ENCODE measurements at regions not wholly inside any gene's neighbourhood (a gene's known extent, or its start where the extent isn't known, plus 50 kb on each side); places are given as distances from the start of the nearest gene placed in this dataset.

DNA sequence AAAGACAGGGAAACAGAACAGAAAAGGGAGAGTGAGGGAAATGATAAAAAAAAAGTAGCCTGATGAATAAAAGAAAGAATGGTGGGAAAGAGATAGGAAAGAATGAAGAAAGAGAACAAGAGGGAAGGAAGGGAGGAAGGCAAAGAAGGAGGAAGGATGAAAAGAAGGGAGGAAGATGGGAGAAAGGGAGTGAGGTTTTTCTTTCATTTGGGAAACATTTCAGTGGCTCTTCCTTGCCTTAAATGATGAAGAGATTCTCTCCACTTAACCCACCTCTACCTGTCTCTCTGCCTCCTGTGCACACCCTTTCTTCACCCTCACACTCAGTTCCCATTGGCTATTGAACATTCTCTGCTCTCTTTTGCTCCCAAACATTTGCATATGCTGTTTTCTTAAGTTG lies 222.1 kb upstream of the DEFB112 start:
- DNase-seq: no peak
- Histone ChIP-seq H3K27me3 (ENCODE audit: control insufficient read depth, insufficient read depth, low read length) (no peaks in the 10 kb centered on the region), H3K4me1 (ENCODE audit: control insufficient read depth, insufficient read depth, low read length) (no peaks in the 10 kb centered on the region), H3K9me3 (ENCODE audit: control insufficient read depth, low read depth, low read length) (no peaks in the 10 kb centered on the region), H3K36me3 (ENCODE audit: control insufficient read depth, insufficient read depth, low read length) (no peaks in the 10 kb centered on the region), H3K4me3 (ENCODE audit: low read length) (no peak overlapping the region), H3K27ac (ENCODE audit: low read length) (no peak overlapping the region)

DNA sequence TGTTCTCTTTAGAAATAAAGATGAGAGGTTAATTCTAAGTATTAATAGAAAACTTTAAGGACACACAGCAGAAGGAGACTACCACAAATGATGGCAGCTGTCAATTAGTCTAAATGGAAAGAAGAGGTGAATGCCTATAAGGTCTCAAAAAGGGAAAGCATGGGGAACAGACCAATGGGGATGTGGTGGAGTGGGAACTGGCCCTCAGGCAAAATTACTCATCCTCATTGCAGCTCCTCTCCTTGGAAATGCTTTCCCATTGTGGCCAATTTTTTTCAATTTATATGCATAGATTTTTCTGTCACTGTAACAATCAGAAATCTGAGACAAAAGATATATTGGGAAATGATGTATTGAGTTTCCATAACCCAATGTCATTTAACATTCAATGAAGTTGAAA lies 222.9 kb upstream of the DEFB112 start:
- Histone ChIP-seq H3K27ac (ENCODE audit: low read length) (no peak overlapping the region), H3K4me3 (ENCODE audit: low read length) (no peak overlapping the region), H3K4me1 (ENCODE audit: control insufficient read depth, insufficient read depth, low read length) (no peaks in the 10 kb centered on the region), H3K27me3 (ENCODE audit: control insufficient read depth, insufficient read depth, low read length) (no peaks in the 10 kb centered on the region), H3K9me3 (ENCODE audit: control insufficient read depth, low read depth, low read length) (no peaks in the 10 kb centered on the region), H3K36me3 (ENCODE audit: control insufficient read depth, insufficient read depth, low read length) (no peaks in the 10 kb centered on the region)
- no peak for DNase-seq

- no peak for DNase-seq
- H3K27ac ChIP-seq (ENCODE audit: low read length): no peak overlapping the region
- no peak overlapping the region for H3K4me3 ChIP-seq (ENCODE audit: low read length)
- no peaks in the 10 kb centered on the region for H3K4me1 ChIP-seq (ENCODE audit: control insufficient read depth, insufficient read depth, low read length)
- no peaks in the 10 kb centered on the region for H3K9me3 ChIP-seq (ENCODE audit: control insufficient read depth, low read depth, low read length)
- H3K27me3 ChIP-seq (ENCODE audit: control insufficient read depth, insufficient read depth, low read length): no peaks in the 10 kb centered on the region
- no peaks in the 10 kb centered on the region for H3K36me3 ChIP-seq (ENCODE audit: control insufficient read depth, insufficient read depth, low read length)
- WGBS (ENCODE audit: insufficient coverage, low lambda C conversion rate): 91% methylated on average over 4 of the region's 5 CpGs
These were observed 227.1 kb upstream of the DEFB112 start for GRCh38 chr6:50276771-50277261.

GRCh38 chr6:50277774-50278173 lies 228.0 kb upstream of the DEFB112 start:
- no peaks in the 10 kb centered on the region for H3K4me1 ChIP-seq (ENCODE audit: control insufficient read depth, insufficient read depth, low read length)
- H3K36me3 ChIP-seq (ENCODE audit: control insufficient read depth, insufficient read depth, low read length): no peaks in the 10 kb centered on the region
- no peaks in the 10 kb centered on the region for H3K27me3 ChIP-seq (ENCODE audit: control insufficient read depth, insufficient read depth, low read length)
- H3K9me3 ChIP-seq (ENCODE audit: control insufficient read depth, low read depth, low read length): no peaks in the 10 kb centered on the region
- no CpG with 5 or more reads among the region's 2 CpGs for WGBS (ENCODE audit: insufficient coverage, low lambda C conversion rate)
- no peak overlapping the region for H3K27ac ChIP-seq (ENCODE audit: low read length)
- no peak overlapping the region for H3K4me3 ChIP-seq (ENCODE audit: low read length)
- DNase-seq: no peak

DNA sequence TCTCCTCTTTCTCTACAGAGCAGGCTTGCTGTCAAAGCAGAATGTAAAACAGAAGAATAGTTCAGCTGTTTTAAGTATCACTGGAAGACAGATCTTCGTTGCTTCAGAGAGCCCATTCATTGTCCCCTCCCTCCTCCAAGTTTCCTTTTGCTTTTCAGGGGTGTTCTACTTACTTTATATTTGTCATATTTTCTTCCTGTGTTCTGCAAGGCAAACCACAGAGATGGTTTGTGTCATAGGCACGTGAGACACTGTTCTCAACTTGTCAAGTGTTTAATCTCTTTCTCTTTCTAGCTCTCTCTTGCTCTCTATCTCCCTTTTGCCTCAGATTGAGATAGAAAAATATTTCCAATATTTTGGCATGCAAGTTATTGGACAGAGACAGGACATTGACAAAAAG lies 228.9 kb upstream of the DEFB112 start:
- Histone ChIP-seq H3K9me3 (ENCODE audit: control insufficient read depth, low read depth, low read length) (no peaks in the 10 kb centered on the region), H3K36me3 (ENCODE audit: control insufficient read depth, insufficient read depth, low read length) (no peaks in the 10 kb centered on the region), H3K27me3 (ENCODE audit: control insufficient read depth, insufficient read depth, low read length) (no peaks in the 10 kb centered on the region), H3K4me1 (ENCODE audit: control insufficient read depth, insufficient read depth, low read length) (no peaks in the 10 kb centered on the region), H3K4me3 (ENCODE audit: low read length) (no peak overlapping the region), H3K27ac (ENCODE audit: low read length) (no peak overlapping the region)
- 80% methylated on average over 1 of the region's 2 CpGs for WGBS (ENCODE audit: insufficient coverage, low lambda C conversion rate)
- no peak for DNase-seq

GRCh38 chr6:50285735-50286134 lies 236.0 kb upstream of the DEFB112 start:
- no peaks in the 10 kb centered on the region for H3K4me1 ChIP-seq (ENCODE audit: control insufficient read depth, insufficient read depth, low read length)
- H3K27ac ChIP-seq (ENCODE audit: low read length): no peak overlapping the region
- no peak for DNase-seq
- H3K9me3 ChIP-seq (ENCODE audit: control insufficient read depth, low read depth, low read length): no peaks in the 10 kb centered on the region
- H3K27me3 ChIP-seq (ENCODE audit: control insufficient read depth, insufficient read depth, low read length): no peaks in the 10 kb centered on the region
- WGBS (ENCODE audit: insufficient coverage, low lambda C conversion rate): no CpG with 5 or more reads among the region's 2 CpGs
- no peak overlapping the region for H3K4me3 ChIP-seq (ENCODE audit: low read length)
- no peaks in the 10 kb centered on the region for H3K36me3 ChIP-seq (ENCODE audit: control insufficient read depth, insufficient read depth, low read length)

DNA sequence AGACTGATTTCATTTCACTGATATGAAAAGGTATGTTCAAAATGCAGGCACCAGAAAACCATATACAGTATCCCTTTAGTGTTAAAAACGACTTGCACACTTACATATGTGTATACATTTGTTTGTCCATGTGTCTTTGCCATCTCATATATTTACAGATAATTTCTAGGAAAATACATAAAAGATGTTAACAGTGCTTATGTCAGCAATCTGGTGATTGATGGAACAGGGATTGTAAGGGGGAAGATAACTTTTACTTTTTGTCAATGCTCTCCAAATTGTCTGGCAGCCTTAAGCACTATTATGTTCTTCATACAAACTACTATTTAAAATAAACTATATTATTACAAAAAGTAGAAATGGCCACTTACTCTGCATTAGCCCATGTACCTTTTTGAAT lies 238.5 kb upstream of the DEFB112 start:
- no peak overlapping the region for H3K4me3 ChIP-seq (ENCODE audit: low read length)
- no peaks in the 10 kb centered on the region for H3K4me1 ChIP-seq (ENCODE audit: control insufficient read depth, insufficient read depth, low read length)
- no peak overlapping the region for H3K27ac ChIP-seq (ENCODE audit: low read length)
- no peaks in the 10 kb centered on the region for H3K36me3 ChIP-seq (ENCODE audit: control insufficient read depth, insufficient read depth, low read length)
- WGBS (ENCODE audit: insufficient coverage, low lambda C conversion rate): 40% methylated on average over 1 of the region's 1 CpG
- no peaks in the 10 kb centered on the region for H3K27me3 ChIP-seq (ENCODE audit: control insufficient read depth, insufficient read depth, low read length)
- no peak for DNase-seq
- no peaks in the 10 kb centered on the region for H3K9me3 ChIP-seq (ENCODE audit: control insufficient read depth, low read depth, low read length)

DNA sequence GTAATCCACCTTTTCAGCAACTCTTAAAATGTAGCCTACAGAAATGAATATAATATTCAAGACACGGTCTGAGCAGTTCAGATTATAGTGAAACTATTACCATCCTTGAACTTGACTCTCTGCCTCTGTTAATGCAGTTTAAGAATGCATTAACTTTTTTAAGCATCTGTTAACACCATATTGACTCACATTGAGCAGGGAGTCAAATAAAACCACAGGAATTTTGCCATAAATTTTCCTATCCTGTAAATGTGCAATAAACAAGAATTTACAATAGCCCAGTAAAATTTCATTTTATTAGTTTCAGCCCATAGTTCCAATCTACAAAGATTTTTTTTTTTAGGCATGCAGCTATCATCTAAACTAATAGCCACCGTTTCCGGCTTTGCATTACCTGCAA lies 239.2 kb upstream of the DEFB112 start:
- no peaks in the 10 kb centered on the region for H3K27me3 ChIP-seq (ENCODE audit: control insufficient read depth, insufficient read depth, low read length)
- H3K9me3 ChIP-seq (ENCODE audit: control insufficient read depth, low read depth, low read length): no peaks in the 10 kb centered on the region
- H3K4me1 ChIP-seq (ENCODE audit: control insufficient read depth, insufficient read depth, low read length): no peaks in the 10 kb centered on the region
- no peak overlapping the region for H3K4me3 ChIP-seq (ENCODE audit: low read length)
- DNase-seq: no peak
- 75% methylated on average over 2 of the region's 3 CpGs for WGBS (ENCODE audit: insufficient coverage, low lambda C conversion rate)
- no peak overlapping the region for H3K27ac ChIP-seq (ENCODE audit: low read length)
- H3K36me3 ChIP-seq (ENCODE audit: control insufficient read depth, insufficient read depth, low read length): no peaks in the 10 kb centered on the region

GRCh38 chr6:50289366-50289765 lies 239.6 kb upstream of the DEFB112 start:
- Histone ChIP-seq H3K9me3 (ENCODE audit: control insufficient read depth, low read depth, low read length) (no peaks in the 10 kb centered on the region), H3K4me3 (ENCODE audit: low read length) (no peak overlapping the region), H3K27me3 (ENCODE audit: control insufficient read depth, insufficient read depth, low read length) (no peaks in the 10 kb centered on the region), H3K27ac (ENCODE audit: low read length) (no peak overlapping the region), H3K36me3 (ENCODE audit: control insufficient read depth, insufficient read depth, low read length) (no peaks in the 10 kb centered on the region), H3K4me1 (ENCODE audit: control insufficient read depth, insufficient read depth, low read length) (no peaks in the 10 kb centered on the region)
- no CpG with 5 or more reads among the region's 1 CpG for WGBS (ENCODE audit: insufficient coverage, low lambda C conversion rate)
- DNase-seq: no peak

DNA sequence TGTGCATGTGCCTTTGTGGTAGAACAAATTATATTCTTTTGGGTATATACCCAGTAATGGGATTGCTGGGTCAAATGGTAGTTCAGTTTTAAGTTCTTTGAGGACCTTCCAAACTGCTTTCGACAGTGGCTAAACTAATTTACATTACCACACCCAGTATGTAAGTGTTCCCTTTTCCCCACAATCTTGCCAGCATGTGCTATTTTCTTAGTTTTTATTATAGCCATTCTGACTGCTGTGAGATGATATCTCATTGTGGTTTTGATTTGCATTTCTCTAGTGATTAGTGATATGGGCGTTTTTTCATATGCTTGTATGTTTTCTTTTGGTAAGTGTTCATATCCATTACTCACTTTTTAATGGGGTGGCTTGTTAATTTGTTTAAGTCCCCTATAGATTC lies 251.6 kb upstream of the DEFB112 start:
- H3K4me1 ChIP-seq (ENCODE audit: control insufficient read depth, insufficient read depth, low read length): no peaks in the 10 kb centered on the region
- no peaks in the 10 kb centered on the region for H3K27me3 ChIP-seq (ENCODE audit: control insufficient read depth, insufficient read depth, low read length)
- H3K27ac ChIP-seq (ENCODE audit: low read length): no peak overlapping the region
- no peaks in the 10 kb centered on the region for H3K9me3 ChIP-seq (ENCODE audit: control insufficient read depth, low read depth, low read length)
- H3K36me3 ChIP-seq (ENCODE audit: control insufficient read depth, insufficient read depth, low read length): no peaks in the 10 kb centered on the region
- 88% methylated on average over 1 of the region's 2 CpGs for WGBS (ENCODE audit: insufficient coverage, low lambda C conversion rate)
- DNase-seq: no peak
- no peak overlapping the region for H3K4me3 ChIP-seq (ENCODE audit: low read length)

DNA sequence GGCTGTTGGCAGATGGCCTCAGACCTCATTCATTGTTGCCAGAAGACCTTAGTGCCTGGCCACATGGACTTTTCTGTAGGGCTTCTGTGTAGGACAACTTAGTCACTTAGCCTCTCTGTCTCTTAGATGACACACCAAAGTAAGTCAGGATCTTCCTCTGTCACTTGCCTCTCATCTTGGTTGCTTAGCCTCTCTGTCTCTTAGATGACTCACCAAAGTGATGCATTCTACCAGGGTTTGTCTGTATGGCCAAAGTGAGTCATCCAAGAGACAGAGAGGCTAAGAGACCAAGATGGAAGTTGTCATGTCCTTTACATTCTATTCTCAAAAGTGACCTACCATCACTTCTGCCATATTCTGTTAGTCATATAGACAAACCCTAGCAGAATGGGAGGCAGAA lies 255.9 kb upstream of the DEFB112 start:
- no peaks in the 10 kb centered on the region for H3K4me1 ChIP-seq (ENCODE audit: control insufficient read depth, insufficient read depth, low read length)
- no peaks in the 10 kb centered on the region for H3K36me3 ChIP-seq (ENCODE audit: control insufficient read depth, insufficient read depth, low read length)
- H3K9me3 ChIP-seq (ENCODE audit: control insufficient read depth, low read depth, low read length): no peaks in the 10 kb centered on the region
- no peak overlapping the region for H3K4me3 ChIP-seq (ENCODE audit: low read length)
- DNase-seq: no peak
- H3K27ac ChIP-seq (ENCODE audit: low read length): no peak overlapping the region
- H3K27me3 ChIP-seq (ENCODE audit: control insufficient read depth, insufficient read depth, low read length): no peaks in the 10 kb centered on the region

DNA sequence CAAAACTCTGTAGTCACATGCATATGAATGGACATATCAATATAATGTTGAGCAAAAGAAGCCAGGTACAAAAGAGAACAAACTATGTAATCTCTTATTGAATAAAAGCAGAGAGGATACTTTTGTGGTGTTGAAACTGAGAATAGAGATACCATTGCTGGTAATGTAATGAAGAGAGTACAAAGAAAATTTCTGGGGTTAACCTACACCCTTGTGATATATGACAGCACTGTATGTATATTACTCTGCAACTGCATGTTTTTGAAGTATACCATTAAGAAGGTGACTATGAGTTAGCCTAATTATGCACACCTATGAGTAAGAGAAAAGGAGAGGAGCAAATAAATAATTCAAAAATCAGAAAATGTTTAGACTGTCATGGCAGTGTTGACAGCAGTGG lies 268.8 kb upstream of the DEFB112 start:
- Histone ChIP-seq H3K36me3 (ENCODE audit: control insufficient read depth, insufficient read depth, low read length) (no peaks in the 10 kb centered on the region), H3K4me1 (ENCODE audit: control insufficient read depth, insufficient read depth, low read length) (no peaks in the 10 kb centered on the region), H3K9me3 (ENCODE audit: control insufficient read depth, low read depth, low read length) (no peaks in the 10 kb centered on the region), H3K27me3 (ENCODE audit: control insufficient read depth, insufficient read depth, low read length) (no peaks in the 10 kb centered on the region), H3K4me3 (ENCODE audit: low read length) (no peak overlapping the region), H3K27ac (ENCODE audit: low read length) (no peak overlapping the region)
- DNase-seq: no peak

Measured in large intestine (tissue), 3 donors.